ENCODE measurements at regions not wholly inside any gene's neighbourhood (a gene's known extent, or its start where the extent isn't known, plus 50 kb on each side); places are given as distances from the start of the nearest gene placed in this dataset.

DNA sequence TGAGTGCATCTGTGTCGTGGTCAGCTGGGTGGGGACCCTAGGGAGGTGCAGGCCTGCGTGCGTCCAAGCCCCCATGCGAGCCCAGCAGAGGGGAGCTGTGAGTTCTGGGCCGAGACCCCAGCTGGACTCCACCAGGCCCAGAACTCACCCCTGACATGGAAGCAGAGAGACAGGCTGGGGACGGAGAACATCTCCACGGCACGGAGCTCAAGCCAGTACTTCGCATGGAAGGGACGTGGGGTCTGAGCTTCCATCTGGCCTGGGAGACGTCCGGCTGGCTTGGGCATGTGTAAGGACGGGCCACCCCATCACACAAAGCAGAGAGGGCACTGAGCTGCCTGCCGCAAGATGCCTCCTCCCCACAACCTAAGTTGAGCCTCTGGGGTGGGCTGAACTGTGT, 422.4 kb downstream of the CTTN start:
- TF ChIP-seq LEF1 (IDR thresholded peaks at IDR 0.05; ENCODE audit: borderline replicate concordance) (no peak), FOXM1 (IDR thresholded peaks at IDR 0.05; ENCODE audit: borderline replicate concordance) (no peak), NFRKB (IDR thresholded peaks at IDR 0.05) (no peak), SP1 (IDR thresholded peaks at IDR 0.05) (no peak), BHLHE40 (IDR thresholded peaks at IDR 0.05; ENCODE audit: borderline replicate concordance) (no peak), HDGF (IDR thresholded peaks at IDR 0.05; ENCODE audit: borderline replicate concordance) (no peak), FOXK2 (IDR thresholded peaks at IDR 0.05) (no peak), ELF4 (IDR thresholded peaks at IDR 0.05) (no peak), SUZ12 (IDR thresholded peaks at IDR 0.05) (no peak), L3MBTL2 (conservative IDR thresholded peaks at IDR 0.05) (no peak), ARNT (IDR thresholded peaks at IDR 0.05) (no peak), FOXA1 (IDR thresholded peaks at IDR 0.05) (no peak)
- TF ChIP-seq, protein P1, sequence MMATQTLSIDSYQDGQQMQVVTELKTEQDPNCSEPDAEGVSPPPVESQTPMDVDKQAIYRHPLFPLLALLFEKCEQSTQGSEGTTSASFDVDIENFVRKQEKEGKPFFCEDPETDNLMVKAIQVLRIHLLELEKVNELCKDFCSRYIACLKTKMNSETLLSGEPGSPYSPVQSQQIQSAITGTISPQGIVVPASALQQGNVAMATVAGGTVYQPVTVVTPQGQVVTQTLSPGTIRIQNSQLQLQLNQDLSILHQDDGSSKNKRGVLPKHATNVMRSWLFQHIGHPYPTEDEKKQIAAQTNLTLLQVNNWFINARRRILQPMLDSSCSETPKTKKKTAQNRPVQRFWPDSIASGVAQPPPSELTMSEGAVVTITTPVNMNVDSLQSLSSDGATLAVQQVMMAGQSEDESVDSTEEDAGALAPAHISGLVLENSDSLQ (IDR thresholded peaks at IDR 0.05), result no peak

All from HEK293T (cell line).